ENCODE measurements at regions not wholly inside any gene's neighbourhood (a gene's known extent, or its start where the extent isn't known, plus 50 kb on each side); places are given as distances from the start of the nearest gene placed in this dataset.

DNA sequence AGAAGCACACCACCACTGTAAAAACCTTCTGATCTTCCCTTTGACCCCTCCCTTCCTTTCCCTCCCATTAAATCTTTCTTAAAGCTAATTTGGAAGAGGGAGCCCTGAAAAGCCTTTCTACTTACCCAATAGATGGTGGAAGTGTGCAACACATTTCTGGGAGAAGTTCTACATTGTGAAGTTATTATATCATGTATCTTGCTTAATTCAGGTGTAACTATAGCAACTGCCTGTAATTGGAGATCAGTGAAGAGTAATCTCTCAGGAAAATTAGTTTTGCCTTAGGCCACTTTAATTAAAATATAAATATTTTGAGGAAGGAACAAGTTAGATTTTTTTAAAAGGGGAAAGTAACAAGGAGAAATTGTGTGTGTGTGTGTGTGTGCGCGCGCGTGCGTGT is 266.0 kb downstream of the SH3BP4 start:
- Histone ChIP-seq H4K20me1 (replicated peaks; ENCODE audit: control insufficient read depth, extremely low read depth, insufficient read depth, low read length) (no peaks in the 10 kb centered on the region), H3K4me2 (ENCODE audit: insufficient read depth, low read length) (no peak overlapping the region), H3K9ac (replicated peaks; ENCODE audit: extremely low read depth, insufficient read depth, low read length) (no peak overlapping the region), H3K27me3 (ENCODE audit: control insufficient read depth in 2 of 2, insufficient read depth in 2 of 2, low read length in 2 of 2) (no peaks in the 10 kb centered on the region), H3K9me1 (replicated peaks; ENCODE audit: control insufficient read depth, extremely low read depth, insufficient read depth, low read length) (no peaks in the 10 kb centered on the region), H3K4me1 (ENCODE audit: control insufficient read depth, extremely low read depth, insufficient read depth, low read length) (no peaks in the 10 kb centered on the region), H3K27ac (ENCODE audit: insufficient read depth, low read depth, low read length) (no peak overlapping the region), H3K4me3 (replicated peaks in 1 of 3; ENCODE audit: insufficient read depth in 1 of 3, low read depth in 1 of 3, low read length in 3 of 3) (no peak overlapping the region), H2AFZ (ENCODE audit: low read depth, low read length) (no peak overlapping the region), H3K9me3 (replicated peaks; ENCODE audit: control insufficient read depth, insufficient read depth, low read length) (no peaks in the 10 kb centered on the region), H3K36me3 (ENCODE audit: control insufficient read depth in 2 of 2, extremely low read depth in 1 of 2, insufficient read depth in 2 of 2, low read length in 2 of 2) (no peaks in the 10 kb centered on the region), H3K79me2 (ENCODE audit: control insufficient read depth, insufficient read depth, low read length) (no peaks in the 10 kb centered on the region)
- no TSS peak for BruUV-seq (replicated peaks)
- no peak for DNase-seq (ENCODE audit: low read depth, low spot score)
- dilution Hi-C loops (cut with MboI; ENCODE audit: extremely low pct_ligation_motif_present, low sequenced_read_pairs) = no loop called here
- intact Hi-C loops (cut with micrococcal nuclease) = no loop called here
- ChIA-PET CTCF (interaction anchor here (1.2 kb wide), 1 partner anchor 13 kb away, joined by 3 read pairs; no protein-coding TSS in a partner anchor), POLR2A (no interaction called here)
- no peak for TF ChIP-seq POLR2AphosphoS5 (IDR thresholded peaks at IDR 0.05; ENCODE audit: insufficient read depth, low read depth, low read length)
- TF ChIP-seq, protein P1, sequence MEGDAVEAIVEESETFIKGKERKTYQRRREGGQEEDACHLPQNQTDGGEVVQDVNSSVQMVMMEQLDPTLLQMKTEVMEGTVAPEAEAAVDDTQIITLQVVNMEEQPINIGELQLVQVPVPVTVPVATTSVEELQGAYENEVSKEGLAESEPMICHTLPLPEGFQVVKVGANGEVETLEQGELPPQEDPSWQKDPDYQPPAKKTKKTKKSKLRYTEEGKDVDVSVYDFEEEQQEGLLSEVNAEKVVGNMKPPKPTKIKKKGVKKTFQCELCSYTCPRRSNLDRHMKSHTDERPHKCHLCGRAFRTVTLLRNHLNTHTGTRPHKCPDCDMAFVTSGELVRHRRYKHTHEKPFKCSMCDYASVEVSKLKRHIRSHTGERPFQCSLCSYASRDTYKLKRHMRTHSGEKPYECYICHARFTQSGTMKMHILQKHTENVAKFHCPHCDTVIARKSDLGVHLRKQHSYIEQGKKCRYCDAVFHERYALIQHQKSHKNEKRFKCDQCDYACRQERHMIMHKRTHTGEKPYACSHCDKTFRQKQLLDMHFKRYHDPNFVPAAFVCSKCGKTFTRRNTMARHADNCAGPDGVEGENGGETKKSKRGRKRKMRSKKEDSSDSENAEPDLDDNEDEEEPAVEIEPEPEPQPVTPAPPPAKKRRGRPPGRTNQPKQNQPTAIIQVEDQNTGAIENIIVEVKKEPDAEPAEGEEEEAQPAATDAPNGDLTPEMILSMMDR (IDR thresholded peaks at IDR 0.05; ENCODE audit: extremely low read depth in 1 of 2, insufficient read depth in 1 of 2, low read depth in 1 of 2, low read length in 2 of 2) = no peak
- no peak for TF ChIP-seq EZH2 (IDR thresholded peaks at IDR 0.05; ENCODE audit: borderline replicate concordance, low read depth, low read length, severe bottlenecking)
- TF ChIP-seq, protein P2, sequence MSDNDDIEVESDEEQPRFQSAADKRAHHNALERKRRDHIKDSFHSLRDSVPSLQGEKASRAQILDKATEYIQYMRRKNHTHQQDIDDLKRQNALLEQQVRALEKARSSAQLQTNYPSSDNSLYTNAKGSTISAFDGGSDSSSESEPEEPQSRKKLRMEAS (IDR thresholded peaks at IDR 0.05; ENCODE audit: insufficient read depth, insufficient read length) = no peak
- TF ChIP-seq POLR2A (IDR thresholded peaks at IDR 0.05; ENCODE audit: low read depth, low read length) = no peak
- TF ChIP-seq FOS (IDR thresholded peaks at IDR 0.05; ENCODE audit: borderline replicate concordance, insufficient read depth, low read length) = no peak
- TF ChIP-seq MYC (IDR thresholded peaks at IDR 0.05; ENCODE audit: low read depth, low read length) = no peak
- no peak for TF ChIP-seq GATA2 (IDR thresholded peaks at IDR 0.05; ENCODE audit: insufficient read depth, insufficient read length, low read depth, low read length)
- no peak for TF ChIP-seq JUN (IDR thresholded peaks at IDR 0.05; ENCODE audit: borderline replicate concordance, insufficient read depth, insufficient read length, low read depth)
- no peak for FAIRE-seq
